ENCODE measurements at regions not wholly inside any gene's neighbourhood (a gene's known extent, or its start where the extent isn't known, plus 50 kb on each side); places are given as distances from the start of the nearest gene placed in this dataset.

- Histone ChIP-seq H3K4me3 (ENCODE audit: low read depth, low read length) (no peak overlapping the region), H3K9me3 (ENCODE audit: control insufficient read depth, insufficient read depth, low read depth, low read length) (no peaks in the 10 kb centered on the region), H3K27ac (ENCODE audit: extremely low read depth, low read depth, low read length) (no peak overlapping the region), H3K4me1 (ENCODE audit: control insufficient read depth, insufficient read depth, low read length) (no peaks in the 10 kb centered on the region; the same call in 1 of the 2 replicates), H3K36me3 (ENCODE audit: control insufficient read depth in 2 of 2, insufficient read depth in 1 of 2, low read length in 2 of 2) (no peaks in the 10 kb centered on the region)
- ChIA-PET POLR2A (no interaction called here), CTCF (no interaction called here)
- no peak for TF ChIP-seq KLF9 (tag by site-specific recombination; IDR thresholded peaks at IDR 0.05; ENCODE audit: low read depth)
- TF ChIP-seq GFI1B (tag by site-specific recombination; IDR thresholded peaks at IDR 0.05) = no peak
- no peak for TF ChIP-seq ZNF571 (tag by site-specific recombination; IDR thresholded peaks at IDR 0.05)
- no peak for TF ChIP-seq PRDM10 (tag by site-specific recombination; IDR thresholded peaks at IDR 0.05)
- no peak for TF ChIP-seq PBX3 (CRISPR knock-in tag; IDR thresholded peaks at IDR 0.05)
- TF ChIP-seq ZNF221 (tag by site-specific recombination; IDR thresholded peaks at IDR 0.05; ENCODE audit: borderline replicate concordance) = no peak
- TF ChIP-seq ZNF19 (tag by site-specific recombination; IDR thresholded peaks at IDR 0.05; ENCODE audit: low read depth) = no peak
- TF ChIP-seq ZNF561 (tag by site-specific recombination; IDR thresholded peaks at IDR 0.05; ENCODE audit: borderline replicate concordance) = no peak
- TF ChIP-seq ZNF302 (tag by site-specific recombination; IDR thresholded peaks at IDR 0.05; ENCODE audit: low read depth) = no peak
- TF ChIP-seq ZNF560 (tag by site-specific recombination; IDR thresholded peaks at IDR 0.05; ENCODE audit: borderline replicate concordance) = no peak
- no peak for TF ChIP-seq ZNF157 (tag by site-specific recombination; IDR thresholded peaks at IDR 0.05)
- no peak for TF ChIP-seq INSM2 (tag by site-specific recombination; IDR thresholded peaks at IDR 0.05)
- no peak for TF ChIP-seq ZNF280C (tag by site-specific recombination; IDR thresholded peaks at IDR 0.05)
- TF ChIP-seq HOXA7 (CRISPR knock-in tag; IDR thresholded peaks at IDR 0.05; ENCODE audit: borderline replicate concordance) = no peak
- no peak for TF ChIP-seq ZNF473 (tag by site-specific recombination; IDR thresholded peaks at IDR 0.05)
- TF ChIP-seq ZNF366 (tag by site-specific recombination; conservative IDR thresholded peaks at IDR 0.05) = no peak
- no peak for TF ChIP-seq ZNF121 (tag by site-specific recombination; IDR thresholded peaks at IDR 0.05)
- TF ChIP-seq ZNF555 (tag by site-specific recombination; conservative IDR thresholded peaks at IDR 0.05) = no peak
- TF ChIP-seq IKZF3 (tag by site-specific recombination; IDR thresholded peaks at IDR 0.05) = no peak
These were observed 237.6 kb downstream of the IKZF2 start for GRCh38 chr2:212913640-212914306.

All from HEK293 (cell line).